Right ventricle myocardium inferior (tissue), 1 donor: ENCODE measurements at regions not wholly inside any gene's neighbourhood (a gene's known extent, or its start where the extent isn't known, plus 50 kb on each side); places are given as distances from the start of the nearest gene placed in this dataset.
"Not testable (repeated sequence)": the region's sequence is repeated elsewhere in the genome, so short reads cannot be mapped to it uniquely, and the experiment has no call there.

Source experiments
- ATAC-seq: fragments of 200-7000 bp; cut with Tn5 transposase; one replicate; pipeline ENCODE4 v1.9.1; 2020; ENCODE audit warnings: mild to moderate bottlenecking, moderate library complexity
- DNase-seq: peaks from one replicate; pipeline ENCODE4 v3.0.0; 2021; ENCODE audit errors: missing footprints
- intact Hi-C: fragments of 100-400 bp; cut with DNase I; formaldehyde crosslinking; loops from one replicate; pipeline ENCODE4 v1.11.0; 2022
- donor health status: DM: no; HTN: yes; CAD: no; lungs with severe emphysema.

DNA sequence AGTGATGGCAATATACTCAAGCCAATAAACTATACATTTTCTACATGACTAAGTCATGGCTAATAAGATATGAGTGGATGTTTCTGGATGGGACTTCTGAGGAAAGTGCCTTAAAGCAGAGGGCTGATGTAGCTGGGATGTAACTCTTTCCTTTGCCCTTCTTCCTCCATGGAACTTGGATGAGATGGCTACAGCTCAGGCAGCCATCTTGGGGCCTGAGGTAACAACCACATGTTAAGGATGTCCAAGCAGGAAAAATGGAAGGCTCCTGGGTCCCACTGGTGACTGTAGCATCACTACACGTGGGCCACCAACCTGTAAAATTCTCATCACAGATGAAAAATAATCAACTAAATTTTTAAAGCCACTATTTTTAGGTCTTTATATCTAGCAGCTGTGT lies 54.4 kb upstream of the GRIP1 start:
- ATAC-seq (no peak), DNase-seq (no peak)
- intact Hi-C loops: no loop called here

DNA sequence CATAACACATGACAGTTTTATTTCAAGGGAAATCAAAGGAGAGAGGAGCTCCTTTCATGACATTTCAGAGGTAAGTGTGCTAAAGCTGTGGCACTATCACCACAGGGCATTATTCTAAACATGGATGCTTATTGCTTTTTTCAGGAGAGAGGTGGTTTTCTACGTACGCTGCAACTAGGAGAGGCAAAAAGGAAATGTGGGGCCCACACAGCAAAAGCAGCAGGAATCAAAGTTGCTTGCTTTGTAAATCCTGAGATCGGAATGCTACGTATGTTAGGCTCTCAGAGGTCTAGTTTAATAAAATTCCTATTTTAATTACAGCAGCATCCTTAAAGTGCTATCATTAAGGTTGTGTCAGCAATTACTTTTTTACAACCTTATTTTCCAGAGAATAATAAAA lies 55.0 kb upstream of the GRIP1 start:
- intact Hi-C loops: no loop called here
- no peak for DNase-seq
- no peak for ATAC-seq

DNA sequence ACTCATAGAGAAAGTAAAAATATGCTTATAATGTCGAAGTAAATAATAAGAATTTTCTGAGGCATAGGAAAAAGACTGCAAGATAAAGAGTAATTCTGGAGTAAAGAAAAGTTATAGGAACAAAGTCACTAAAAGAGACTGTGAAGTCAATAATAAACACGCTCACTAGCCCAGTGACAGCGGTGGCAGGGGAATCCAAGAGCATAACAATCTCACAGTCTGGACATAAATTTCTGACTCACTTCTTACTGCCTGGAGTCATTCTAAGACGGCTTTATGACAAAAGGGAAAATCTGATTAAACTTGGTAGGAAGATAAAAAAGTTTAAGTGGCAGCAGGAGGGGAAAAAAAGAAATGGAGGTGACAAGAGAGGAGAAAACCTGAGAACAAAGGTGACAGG lies 56.4 kb upstream of the GRIP1 start:
- ATAC-seq: no peak
- intact Hi-C loops: no loop called here

GRCh38 chr12:66736931-66737330 lies 58.1 kb upstream of the GRIP1 start:
- no peak for ATAC-seq
- DNase-seq: no peak

More for the DNA sequence above, 56.4 kb upstream of the GRIP1 start:
- DNase-seq: no peak

DNA sequence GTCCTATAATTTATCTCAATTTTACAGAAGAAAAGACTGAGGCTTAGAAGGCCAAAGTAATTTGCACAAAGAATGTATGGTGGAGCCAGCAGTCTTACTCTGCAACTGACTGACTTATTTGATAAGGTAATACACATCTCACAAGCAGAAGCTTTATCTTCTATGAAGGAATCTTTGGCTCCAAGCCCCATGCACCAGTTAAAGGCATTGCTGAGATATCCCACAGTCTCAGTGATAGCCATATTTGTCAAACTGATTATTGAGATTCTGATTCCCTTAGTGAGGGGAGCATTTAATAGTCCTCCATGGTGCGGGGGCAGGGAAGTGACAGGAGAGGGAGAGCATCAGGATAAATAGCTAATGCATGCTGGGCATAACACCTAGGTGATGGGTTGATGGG lies 60.4 kb upstream of the GRIP1 start:
- intact Hi-C loops: no loop called here
- DNase-seq: no peak
- no peak for ATAC-seq

More at GRCh38 chr12:66736931-66737330, 58.1 kb upstream of the GRIP1 start:
- intact Hi-C loops: no loop called here

- DNase-seq (no peak), ATAC-seq (no peak)
- intact Hi-C loops: no loop called here
Measured at GRCh38 chr12:66739940-66740651, 61.2 kb upstream of the GRIP1 start.

DNA sequence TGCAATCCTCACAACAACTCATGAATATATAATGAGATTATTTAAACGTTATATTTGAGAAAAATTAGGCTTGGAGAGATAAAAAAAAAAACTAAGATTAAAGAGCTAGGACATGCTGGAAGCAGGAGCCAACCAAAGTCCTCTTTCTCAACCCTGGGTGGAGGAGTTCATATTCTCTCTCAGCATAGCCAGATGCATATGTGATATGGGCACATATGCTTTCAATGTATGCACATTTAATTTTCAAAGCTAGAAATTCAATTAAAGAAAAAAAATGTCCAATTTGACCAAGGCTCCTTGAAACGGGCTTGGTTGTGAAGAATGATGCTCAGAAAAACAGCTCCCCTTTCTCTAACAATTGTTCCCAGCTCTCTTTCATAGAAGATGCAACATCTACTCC lies 61.9 kb upstream of the GRIP1 start:
- DNase-seq: no peak
- ATAC-seq: no peak
- intact Hi-C loops: no loop called here

DNA sequence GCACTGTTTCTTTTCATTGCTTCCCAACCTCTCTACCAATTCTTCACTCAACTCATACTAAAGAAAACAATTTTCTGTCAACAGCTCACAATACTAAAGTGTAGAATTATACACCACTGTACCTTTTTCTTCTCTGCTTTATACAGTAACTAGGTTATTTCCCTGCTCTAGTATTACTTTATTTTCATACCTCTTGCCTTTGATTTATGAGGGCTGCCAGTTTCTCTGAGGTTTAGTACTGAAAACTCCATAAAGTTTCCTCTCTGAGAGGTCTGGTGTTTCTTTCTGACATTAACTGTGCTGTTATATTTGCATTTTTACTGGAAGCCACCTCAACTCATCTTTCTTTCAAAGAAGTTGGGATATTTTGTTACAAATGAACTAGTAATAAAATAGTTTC lies 63.0 kb upstream of the GRIP1 start:
- intact Hi-C loops: no loop called here
- no peak for DNase-seq
- no peak for ATAC-seq

DNA sequence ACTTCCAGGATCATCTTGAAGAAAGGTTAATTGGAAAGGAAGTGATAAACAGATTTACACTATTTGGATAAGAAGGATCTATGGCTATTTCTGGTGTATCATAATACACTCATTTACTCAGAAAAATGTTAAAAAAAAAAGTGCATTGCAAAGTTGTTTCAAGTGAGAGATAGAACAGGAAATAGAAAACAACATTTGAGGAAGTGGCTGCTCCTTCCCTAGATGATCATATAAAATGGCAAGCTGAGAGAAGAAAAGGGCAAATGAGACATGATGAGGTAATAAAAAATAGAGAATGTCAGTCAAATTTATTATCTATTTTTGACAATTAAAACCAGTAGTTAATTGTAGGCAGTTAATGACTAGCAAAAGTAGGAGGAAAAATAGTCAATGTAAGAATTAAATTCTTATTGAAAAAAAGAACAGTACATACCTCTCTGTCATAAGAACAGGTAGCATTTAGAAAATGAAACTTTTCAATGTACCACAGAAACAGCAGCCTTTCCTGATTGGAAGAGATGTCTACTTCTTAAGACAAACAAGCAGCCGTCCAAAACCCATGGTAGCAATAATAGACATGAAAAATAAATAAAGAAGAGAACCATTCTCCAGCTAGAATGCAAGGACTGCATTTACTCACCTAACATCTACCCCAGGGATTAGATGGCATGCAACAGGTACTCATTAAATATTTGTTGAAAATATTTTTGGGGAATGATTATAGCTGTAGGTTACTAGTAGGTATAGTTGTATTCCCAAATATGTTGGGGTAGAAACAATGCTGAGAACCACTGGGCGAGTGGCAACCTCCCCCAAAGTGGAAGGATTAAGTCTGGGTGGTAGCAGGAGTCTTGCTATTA lies 63.9 kb upstream of the GRIP1 start:
- intact Hi-C loops: no loop called here
- DNase-seq (no peak), ATAC-seq (no peak)

- ATAC-seq (no peak), DNase-seq (no peak)
- intact Hi-C loops: no loop called here
Measured at GRCh38 chr12:66744461-66744860, 65.6 kb upstream of the GRIP1 start.

DNA sequence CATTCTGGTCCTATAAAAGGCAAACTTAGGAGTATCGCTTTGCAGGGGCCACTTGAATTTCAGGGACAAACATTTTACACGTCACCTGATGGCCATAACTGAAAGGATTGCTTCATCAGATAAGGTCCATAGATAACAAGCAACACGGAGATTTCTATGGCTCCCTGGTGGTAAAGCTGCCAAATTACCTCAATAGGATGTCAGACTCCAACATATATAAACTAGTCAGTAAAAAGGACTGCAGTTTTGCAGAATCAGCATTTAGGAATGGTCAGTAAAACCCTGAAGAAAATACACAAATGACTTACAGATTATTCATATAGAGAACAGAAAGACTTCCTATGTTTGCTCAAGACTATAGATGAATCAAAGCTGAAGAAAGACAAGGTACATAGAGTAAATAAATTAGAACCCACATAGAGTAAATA lies 66.1 kb upstream of the GRIP1 start:
- ATAC-seq (no peak), DNase-seq (no peak)
- intact Hi-C loops: no loop called here

DNA sequence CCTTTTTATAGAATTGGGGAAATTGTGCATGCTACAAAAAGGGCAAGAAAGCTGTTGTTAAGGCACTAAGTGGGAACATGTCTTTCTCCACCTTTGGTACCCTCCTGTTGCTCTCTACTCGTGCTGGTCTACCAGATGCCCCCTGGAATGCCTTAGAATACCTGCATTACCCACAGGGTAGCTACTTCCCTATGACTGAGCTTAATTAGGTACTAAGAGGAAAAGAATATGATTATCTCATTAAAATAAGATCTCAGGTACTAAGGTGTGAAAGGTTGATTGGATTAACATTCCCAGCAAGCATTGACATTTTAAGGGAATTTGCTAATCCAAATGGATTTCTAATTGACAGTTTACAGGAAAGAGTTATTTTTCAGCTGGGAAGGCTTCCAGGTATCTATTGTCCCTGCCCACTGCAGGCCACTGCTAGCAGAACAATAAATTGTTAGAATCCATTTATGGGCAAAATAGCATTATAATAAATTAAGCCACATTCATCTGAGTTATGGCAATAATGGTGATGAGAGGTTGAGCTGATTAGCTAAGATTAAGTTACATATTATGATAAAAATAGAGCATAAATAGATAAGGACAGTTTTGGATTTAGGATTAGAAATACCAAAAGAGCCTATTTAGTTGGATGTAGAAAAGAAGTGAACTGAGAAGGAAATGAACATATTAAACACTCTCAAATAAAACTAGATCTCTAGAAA lies 67.8 kb upstream of the GRIP1 start:
- DNase-seq (no peak), ATAC-seq (no peak)
- intact Hi-C loops: no loop called here

DNA sequence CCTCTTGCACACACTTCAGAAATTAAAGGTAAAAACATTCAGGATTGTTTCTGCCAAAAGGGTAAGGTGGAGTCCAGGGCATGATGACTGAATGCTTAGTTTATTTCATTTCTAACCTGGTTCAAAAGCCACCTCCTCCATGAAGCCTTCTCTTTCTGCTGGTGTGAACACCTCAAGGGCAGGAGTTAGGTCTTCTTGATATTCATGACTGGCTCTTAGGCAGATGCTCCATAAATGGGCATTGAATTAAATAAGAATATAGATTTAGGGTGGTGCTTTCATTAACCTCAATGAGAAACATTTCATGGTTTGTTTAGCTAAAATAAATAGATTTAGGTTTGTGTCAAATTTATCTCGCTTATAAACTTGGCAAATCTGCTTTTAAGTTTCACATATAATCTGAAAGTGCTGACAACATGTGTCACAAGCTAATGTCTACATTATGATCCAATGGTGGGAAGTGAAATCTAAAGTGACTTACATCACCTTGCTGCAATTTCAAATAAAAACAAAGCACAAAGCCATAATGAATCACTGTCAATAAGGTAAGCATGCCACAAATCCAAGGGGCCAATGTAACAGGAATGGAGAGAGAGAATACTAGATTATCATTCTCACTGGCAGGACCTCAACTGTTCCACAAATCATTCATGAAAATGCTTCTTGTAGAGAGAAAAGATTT lies 72.7 kb upstream of the GRIP1 start:
- ATAC-seq (no peak), DNase-seq (no peak)
- intact Hi-C loops: no loop called here

DNA sequence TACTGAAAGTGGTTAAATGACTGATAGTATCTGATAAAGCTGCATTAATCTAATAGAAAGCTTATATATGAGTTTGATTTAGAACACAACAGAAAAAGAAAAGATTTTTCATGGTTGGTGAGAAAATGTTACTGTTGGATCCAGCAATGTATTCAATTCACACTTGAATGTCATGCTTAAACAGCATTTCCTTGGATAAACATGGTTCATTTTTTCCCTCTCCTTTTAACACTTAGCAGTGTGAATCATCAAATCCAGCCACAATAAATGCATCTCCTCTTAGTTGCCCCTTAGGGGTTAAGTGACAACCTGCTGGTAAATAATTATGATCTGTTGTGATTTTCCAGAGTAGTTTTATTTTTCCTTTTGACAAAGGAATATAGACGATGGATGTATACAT lies 74.9 kb upstream of the GRIP1 start:
- ATAC-seq (no peak), DNase-seq (no peak)
- intact Hi-C loops: no loop called here

- intact Hi-C loops: no loop called here
- no peak for DNase-seq
- no peak for ATAC-seq
Measured at GRCh38 chr12:66755727-66756395, 77.0 kb upstream of the GRIP1 start.

GRCh38 chr12:66756631-66757030 lies 77.8 kb upstream of the GRIP1 start:
- no peak for ATAC-seq
- intact Hi-C loops: no loop called here

DNA sequence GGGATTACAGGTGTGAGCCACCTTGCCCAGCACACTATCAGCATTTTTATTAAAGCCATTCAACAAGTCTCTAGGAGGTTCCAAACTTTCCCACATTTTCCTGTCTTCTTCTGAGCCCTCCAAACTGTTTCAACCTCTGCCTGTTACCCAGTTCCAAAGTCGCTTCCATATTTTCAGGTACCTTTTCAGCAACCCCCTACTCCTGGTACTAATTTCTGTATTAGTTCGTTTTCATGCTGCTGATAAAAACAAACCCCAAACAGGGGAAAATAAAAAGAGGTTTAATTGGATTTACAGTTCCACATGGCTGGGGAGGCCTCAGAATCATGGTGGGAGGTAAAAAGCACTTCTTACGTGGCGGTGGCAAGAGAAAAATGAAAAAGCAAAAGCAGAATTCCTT lies 81.2 kb upstream of the GRIP1 start:
- DNase-seq, ATAC-seq, intact Hi-C loops: not testable (repeated sequence)

More at GRCh38 chr12:66756631-66757030, 77.8 kb upstream of the GRIP1 start:
- DNase-seq: no peak

- ATAC-seq: no peak
- intact Hi-C loops: no loop called here
- DNase-seq: no peak
Measured at GRCh38 chr12:66763467-66763866, 84.6 kb upstream of the GRIP1 start.

GRCh38 chr12:66765204-66765603 lies 86.3 kb upstream of the GRIP1 start:
- intact Hi-C loops: no loop called here
- DNase-seq (no peak), ATAC-seq (no peak)
